Keratinocyte (primary cell): ENCODE measurements at regions not wholly inside any gene's neighbourhood (a gene's known extent, or its start where the extent isn't known, plus 50 kb on each side); places are given as distances from the start of the nearest gene placed in this dataset.

Source experiments
- DNase-seq: peaks from one replicate; pipeline ENCODE4 v3.0.0-alpha.2; 2011; ENCODE audit warnings: low read depth, missing footprints, low spot score
- FAIRE-seq: peaks from 2 replicates; lab custom pipeline; 2011; peaks lifted over from hg19 to GRCh38; lab: Jason Lieb, UNC
- H2AFZ ChIP-seq: 2 replicates; pipeline ENCODE4 v1.6.0; 2012; ENCODE audit warnings: low read length, control low read depth, inconsistent platforms; ENCODE audit not compliant: control insufficient read depth
- H3K27ac ChIP-seq: 2 replicates; pipeline ENCODE4 v1.5.1; 2011; ENCODE audit warnings: low read length; ENCODE audit not compliant: control insufficient read depth, insufficient read depth
- H3K27me3 ChIP-seq: 3 replicates; pipeline ENCODE4 v1.6.0; 2011; ENCODE audit warnings: low read length; ENCODE audit not compliant: control insufficient read depth, insufficient read depth; ENCODE audit errors: extremely low read depth
- H3K36me3 ChIP-seq, 2 experiments: 2 replicates in 1 of 2; 3 replicates in 1 of 2; pipeline ENCODE4 v1.5.1; 2011; ENCODE audit warnings: low read length in 2 of 2, mild to moderate bottlenecking in 1 of 2; ENCODE audit not compliant: control insufficient read depth in 2 of 2, insufficient read depth in 2 of 2; ENCODE audit errors: extremely low read depth in 1 of 2
- H3K4me1 ChIP-seq: 3 replicates; pipeline ENCODE4 v1.5.1; 2011; ENCODE audit warnings: low read length; ENCODE audit not compliant: control insufficient read depth, insufficient read depth; ENCODE audit errors: extremely low read depth
- H3K4me2 ChIP-seq: 3 replicates; pipeline ENCODE4 v1.6.0; 2011; ENCODE audit warnings: low read depth, low read length; ENCODE audit not compliant: control insufficient read depth, insufficient read depth; ENCODE audit errors: extremely low read depth
- H3K4me3 ChIP-seq, 3 experiments: fragments of 200-600 bp in 1 of 3; sonication (generic) in 1 of 3; 2 replicates in 2 of 3; 3 replicates in 1 of 3; pipeline ENCODE4 v1.5.1; 2011 to 2016; ENCODE audit warnings: low read length in 3 of 3, mild to moderate bottlenecking in 3 of 3, control low read depth in 2 of 3, inconsistent platforms in 1 of 3, low read depth in 1 of 3, mixed read lengths in 1 of 3, mixed run types in 1 of 3, moderate library complexity in 1 of 3; ENCODE audit not compliant: control insufficient read depth in 2 of 3, insufficient read depth in 2 of 3; ENCODE audit errors: extremely low read depth in 1 of 3
- H3K79me2 ChIP-seq: 2 replicates; pipeline ENCODE4 v1.6.0; 2012; ENCODE audit warnings: low read length; ENCODE audit not compliant: control insufficient read depth, insufficient read depth
- H3K9ac ChIP-seq: 3 replicates; pipeline ENCODE4 v1.6.0; 2011; ENCODE audit warnings: low read length; ENCODE audit not compliant: control insufficient read depth, insufficient read depth; ENCODE audit errors: extremely low read depth
- H3K9me1 ChIP-seq: 3 replicates; pipeline ENCODE4 v1.6.0; 2011; ENCODE audit warnings: low read length; ENCODE audit not compliant: control insufficient read depth, insufficient read depth; ENCODE audit errors: extremely low read depth
- H3K9me3 ChIP-seq: 2 replicates; pipeline ENCODE4 v1.5.1; 2012; ENCODE audit warnings: low read depth, low read length; ENCODE audit not compliant: control insufficient read depth
- H4K20me1 ChIP-seq: 3 replicates; pipeline ENCODE4 v1.6.0; 2011; ENCODE audit warnings: low read length; ENCODE audit not compliant: control insufficient read depth, insufficient read depth; ENCODE audit errors: extremely low read depth
- EZH2 ChIP-seq: IDR thresholded peaks from one replicate; pipeline ENCODE4 v1.6.1; 2012; ENCODE audit warnings: inconsistent platforms, mild to moderate bottlenecking, low read length, moderate library complexity
- dilution Hi-C: fragments of 300-500 bp; cut with MboI; formaldehyde crosslinking; loops from one replicate; pipeline ENCODE4 v1.7.0; 2020; ENCODE audit warnings: low sequenced_read_pairs; ENCODE audit not compliant: extremely low pct_ligation_motif_present
- TF ChIP-seq, protein P1 (sequence below), 3 experiments: IDR thresholded peaks in 1 of 3; conservative IDR thresholded peaks in 1 of 3; optimal IDR thresholded peaks in 1 of 3; 2 replicates in 2 of 3; 3 replicates in 1 of 3; pipeline versions ENCODE3 to v1.5.1; 2011; ENCODE audit warnings: low read length in 3 of 3, mild to moderate bottlenecking in 3 of 3, moderate library complexity in 2 of 3, control low read depth in 1 of 3, inconsistent platforms in 1 of 3; ENCODE audit not compliant: insufficient read depth in 2 of 3; ENCODE audit errors: extremely low read depth in 1 of 3

DNA sequence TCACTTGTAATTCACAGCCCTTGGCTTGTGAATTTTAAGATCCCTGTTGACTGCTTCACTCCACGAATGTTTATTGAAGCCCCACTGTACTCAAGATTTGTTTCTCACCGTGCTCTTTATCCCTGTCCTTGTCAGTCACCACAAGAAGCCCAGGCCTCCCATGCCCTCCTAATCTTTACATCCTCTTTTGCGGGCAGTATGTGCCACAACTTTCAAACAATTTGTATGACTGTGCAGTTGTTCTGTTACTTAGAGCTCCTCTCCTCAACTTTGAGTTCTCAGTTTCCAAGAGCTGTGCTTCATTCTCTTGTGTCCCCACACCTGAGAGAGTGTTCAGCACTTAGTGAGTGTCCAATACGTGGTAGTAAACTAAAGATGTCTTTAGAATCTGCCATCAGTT lies 467.7 kb downstream of the NKX6-1 start:
- no peak for DNase-seq
- dilution Hi-C loops: no loop called here
- no peak for FAIRE-seq

DNA sequence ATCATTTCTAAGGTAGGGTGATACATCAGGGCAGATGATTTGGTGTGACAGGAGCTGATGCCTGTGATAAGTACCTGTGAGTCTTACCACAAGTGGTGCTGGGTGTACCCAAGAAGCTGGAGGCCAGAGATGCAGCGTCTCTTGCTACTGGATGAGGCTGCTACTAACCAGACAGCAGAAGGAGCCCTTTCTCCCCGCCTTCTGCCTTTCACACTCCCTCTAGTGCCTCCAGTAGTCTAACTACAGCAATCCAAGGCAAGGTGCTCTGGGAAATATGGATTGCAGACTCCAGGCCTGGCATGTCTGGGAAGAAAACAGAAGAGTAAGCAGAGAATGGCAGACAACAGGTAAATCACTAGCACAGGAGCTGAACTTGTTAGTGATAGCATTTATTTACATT lies 470.8 kb downstream of the NKX6-1 start:
- Histone ChIP-seq H2AFZ (no peak overlapping the region), H3K27ac (no peak overlapping the region), H3K9ac (no peak overlapping the region), H3K27me3 (no peaks in the 10 kb centered on the region), H3K36me3 (no peaks in the 10 kb centered on the region), H3K9me3 (no peaks in the 10 kb centered on the region), H3K4me1 (no peaks in the 10 kb centered on the region), H3K4me2 (no peak overlapping the region), H3K9me1 (no peaks in the 10 kb centered on the region), H3K4me3 (no peak overlapping the region), H3K79me2 (no peaks in the 10 kb centered on the region), H4K20me1 (no peaks in the 10 kb centered on the region)
- dilution Hi-C loops: no loop called here
- DNase-seq: no peak
- TF ChIP-seq, protein P1, sequence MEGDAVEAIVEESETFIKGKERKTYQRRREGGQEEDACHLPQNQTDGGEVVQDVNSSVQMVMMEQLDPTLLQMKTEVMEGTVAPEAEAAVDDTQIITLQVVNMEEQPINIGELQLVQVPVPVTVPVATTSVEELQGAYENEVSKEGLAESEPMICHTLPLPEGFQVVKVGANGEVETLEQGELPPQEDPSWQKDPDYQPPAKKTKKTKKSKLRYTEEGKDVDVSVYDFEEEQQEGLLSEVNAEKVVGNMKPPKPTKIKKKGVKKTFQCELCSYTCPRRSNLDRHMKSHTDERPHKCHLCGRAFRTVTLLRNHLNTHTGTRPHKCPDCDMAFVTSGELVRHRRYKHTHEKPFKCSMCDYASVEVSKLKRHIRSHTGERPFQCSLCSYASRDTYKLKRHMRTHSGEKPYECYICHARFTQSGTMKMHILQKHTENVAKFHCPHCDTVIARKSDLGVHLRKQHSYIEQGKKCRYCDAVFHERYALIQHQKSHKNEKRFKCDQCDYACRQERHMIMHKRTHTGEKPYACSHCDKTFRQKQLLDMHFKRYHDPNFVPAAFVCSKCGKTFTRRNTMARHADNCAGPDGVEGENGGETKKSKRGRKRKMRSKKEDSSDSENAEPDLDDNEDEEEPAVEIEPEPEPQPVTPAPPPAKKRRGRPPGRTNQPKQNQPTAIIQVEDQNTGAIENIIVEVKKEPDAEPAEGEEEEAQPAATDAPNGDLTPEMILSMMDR (optimal IDR thresholded peaks at IDR 0.05 in 1 of 3, IDR thresholded peaks at IDR 0.05 in 1 of 3, conservative IDR thresholded peaks at IDR 0.05 in 1 of 3; ENCODE audit: extremely low read depth in 1 of 3, insufficient read depth in 2 of 3, low read length in 3 of 3): peak in 2 of 3 experiments; percentile 1 to 9
- no peak for TF ChIP-seq EZH2
- no peak for FAIRE-seq

More for the DNA sequence above, 467.7 kb downstream of the NKX6-1 start:
- no peaks in the 10 kb centered on the region for H3K27me3 ChIP-seq
- no peak overlapping the region for H3K27ac ChIP-seq
- H3K36me3 ChIP-seq: no peaks in the 10 kb centered on the region
- H3K9me1 ChIP-seq: no peaks in the 10 kb centered on the region
- H3K9me3 ChIP-seq: no peaks in the 10 kb centered on the region
- H3K4me2 ChIP-seq: no peak overlapping the region
- H4K20me1 ChIP-seq: no peaks in the 10 kb centered on the region
- H3K9ac ChIP-seq: no peak overlapping the region
- TF ChIP-seq EZH2: no peak
- TF ChIP-seq, protein P1 (optimal IDR thresholded peaks at IDR 0.05 in 1 of 3, IDR thresholded peaks at IDR 0.05 in 1 of 3, conservative IDR thresholded peaks at IDR 0.05 in 1 of 3; ENCODE audit: extremely low read depth in 1 of 3, insufficient read depth in 2 of 3, low read length in 3 of 3): no peak
- no peaks in the 10 kb centered on the region for H3K79me2 ChIP-seq
- no peaks in the 10 kb centered on the region for H3K4me1 ChIP-seq
- H2AFZ ChIP-seq: no peak overlapping the region
- no peak overlapping the region for H3K4me3 ChIP-seq
